ENCODE measurements at regions not wholly inside any gene's neighbourhood (a gene's known extent, or its start where the extent isn't known, plus 50 kb on each side); places are given as distances from the start of the nearest gene placed in this dataset.

DNA sequence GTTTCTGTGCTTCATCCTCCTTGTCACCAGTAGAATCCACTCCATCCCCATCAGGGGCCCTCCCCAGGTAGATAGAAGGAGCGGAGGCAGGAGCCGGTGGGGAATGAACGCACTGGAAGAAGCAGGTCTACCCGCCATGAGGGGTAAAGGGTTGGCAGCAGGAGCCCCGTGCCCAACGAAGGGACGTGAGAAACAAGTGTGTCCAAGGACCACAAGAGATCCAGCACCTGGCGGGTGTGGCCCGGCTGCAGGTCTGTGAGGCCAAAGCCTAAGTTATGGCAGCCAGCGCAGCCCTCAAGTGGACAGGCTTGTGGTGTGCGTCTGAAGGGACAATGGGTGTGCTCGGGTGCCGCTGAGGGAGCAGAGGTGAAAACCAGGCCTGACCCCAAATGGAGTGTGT is 94.3 kb downstream of the IRX2 start:
- no peak for DNase-seq (ENCODE audit: low read depth)

- DNase-seq (ENCODE audit: low read depth) = no peak
Observed at GRCh38 chr5:2656206-2656605, 95.3 kb downstream of the IRX2 start.

- no peak for DNase-seq (ENCODE audit: low read depth)
Observed at GRCh38 chr5:2653991-2654390, 97.5 kb downstream of the IRX2 start.

DNA sequence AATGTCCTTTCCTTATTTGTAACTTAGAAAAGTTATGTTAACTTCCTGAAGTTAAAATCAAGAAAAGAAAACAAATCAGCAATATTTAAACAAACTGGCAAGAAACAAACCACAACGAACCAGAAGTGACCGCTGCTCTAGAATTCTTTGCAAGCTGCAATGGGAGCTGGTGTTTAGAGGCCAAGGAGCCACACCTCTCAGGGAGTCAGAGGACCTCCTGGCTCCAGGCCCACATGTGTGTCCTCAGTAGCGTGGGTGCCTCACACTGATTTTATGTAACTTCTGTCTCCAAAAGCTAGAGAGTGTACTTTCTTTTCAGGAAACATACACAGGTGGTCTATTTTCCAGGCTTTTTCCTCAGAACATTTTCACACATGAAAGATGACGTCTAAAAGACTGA is 100.4 kb downstream of the IRX2 start:
- no peak for DNase-seq (ENCODE audit: low read depth)

DNA sequence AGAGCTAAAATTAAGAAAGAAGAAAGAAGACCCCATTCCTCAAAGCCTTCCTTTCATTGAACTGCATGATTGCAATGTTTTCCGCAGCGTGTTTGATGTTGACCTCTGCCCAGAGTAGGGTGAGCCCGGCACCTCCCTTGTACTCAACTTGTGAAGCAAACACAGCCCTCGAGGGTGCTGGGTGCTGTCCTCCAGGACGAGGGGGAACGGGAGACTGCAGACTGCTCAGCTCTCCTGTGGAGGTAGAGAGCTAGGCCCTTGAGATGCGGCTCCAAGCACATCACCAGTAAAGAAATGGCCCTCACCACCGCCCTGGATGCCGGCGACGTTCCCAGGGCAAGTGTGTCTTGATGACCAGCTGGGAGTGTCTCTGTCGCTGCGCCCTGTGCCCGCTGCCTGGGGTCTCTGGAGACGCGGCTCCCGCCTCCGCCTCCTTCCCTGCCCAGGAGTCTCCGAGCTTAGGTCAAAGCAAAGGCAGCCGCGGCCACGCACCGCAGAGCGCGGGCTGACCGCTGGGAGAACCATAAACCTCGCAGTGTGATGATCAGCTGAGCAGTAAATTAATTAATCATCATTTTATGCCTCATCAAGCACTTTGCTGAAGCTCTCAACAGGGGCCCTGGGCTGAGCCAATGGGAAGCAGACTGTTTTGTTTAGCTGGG is 108.7 kb downstream of the IRX2 start:
- no peak for DNase-seq (ENCODE audit: low read depth)

- no peak for DNase-seq (ENCODE audit: low read depth)
Observed at GRCh38 chr5:2640717-2641116, 110.8 kb downstream of the IRX2 start.

DNA sequence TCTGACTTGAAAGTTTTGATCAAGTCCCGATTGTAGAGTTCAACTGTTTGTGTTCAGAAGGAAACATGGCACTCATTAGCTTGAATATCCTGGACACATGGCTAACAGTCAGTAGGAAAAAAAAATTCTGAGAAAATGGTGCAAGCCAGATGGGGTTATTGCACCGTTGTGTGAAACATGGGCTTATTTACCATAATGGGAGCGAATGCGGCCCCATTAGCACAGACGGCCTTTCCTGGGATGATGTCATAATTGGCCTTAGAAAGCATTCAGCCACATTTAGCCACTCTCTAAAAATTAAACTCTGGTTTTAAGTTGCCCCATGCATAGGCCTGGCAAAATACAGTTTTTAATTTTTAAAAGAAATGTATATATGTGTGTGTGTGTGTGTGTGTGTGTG is 112.1 kb downstream of the IRX2 start:
- no peak for DNase-seq (ENCODE audit: low read depth)

DNA sequence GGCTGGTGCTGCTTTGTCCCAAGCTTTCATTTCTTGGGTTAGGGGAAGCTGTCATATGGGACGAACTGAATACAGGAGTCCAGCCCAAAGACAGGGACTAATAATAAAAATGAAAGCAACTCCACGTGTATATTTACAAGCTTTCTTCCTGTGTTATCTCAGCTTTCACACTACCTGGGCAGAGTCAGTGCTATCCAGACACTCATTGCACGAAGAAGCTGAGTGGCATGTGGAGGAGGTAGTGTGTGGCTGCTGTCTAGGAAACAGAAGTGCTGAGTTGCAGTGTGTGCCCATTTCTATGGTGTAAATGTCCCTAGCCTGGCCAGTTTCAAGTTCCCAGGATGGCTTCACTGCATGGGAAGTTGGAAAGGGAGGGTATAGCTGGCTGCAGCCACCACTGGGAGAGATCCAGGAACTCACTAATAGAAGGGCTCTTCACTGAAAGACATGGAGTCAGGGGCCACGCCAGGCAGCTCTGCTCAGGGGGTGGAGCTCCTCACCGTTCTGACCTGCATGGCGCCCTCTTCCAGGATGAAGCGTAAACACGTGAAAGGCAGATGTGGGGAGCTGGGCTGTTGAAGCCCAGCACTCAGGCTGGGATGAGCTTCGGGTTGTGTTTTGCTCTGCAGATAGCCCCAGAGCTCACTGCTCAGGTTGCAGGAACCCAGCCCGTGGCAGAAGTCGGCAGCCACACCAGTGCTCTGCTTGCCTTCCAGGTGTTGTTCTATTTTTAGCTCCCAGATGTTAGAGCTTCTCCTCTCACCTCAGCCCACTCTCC is 116.9 kb downstream of the IRX2 start:
- DNase-seq (ENCODE audit: low read depth) = no peak

GRCh38 chr5:2633992-2634391 is 117.5 kb downstream of the IRX2 start:
- no peak for DNase-seq (ENCODE audit: low read depth)

- DNase-seq (ENCODE audit: low read depth) = no peak
Observed at GRCh38 chr5:2631758-2632157, 119.7 kb downstream of the IRX2 start.

- no peak for DNase-seq (ENCODE audit: low read depth)
Observed at GRCh38 chr5:2629045-2629444, 122.4 kb downstream of the IRX2 start.

- no peak for DNase-seq (ENCODE audit: low read depth)
Observed at GRCh38 chr5:2627867-2628266, 123.6 kb downstream of the IRX2 start.

- no peak for DNase-seq (ENCODE audit: low read depth)
Observed at GRCh38 chr5:2626572-2626971, 124.9 kb downstream of the IRX2 start.

GRCh38 chr5:2622866-2623265 is 128.6 kb downstream of the IRX2 start:
- DNase-seq (ENCODE audit: low read depth) = no peak

DNA sequence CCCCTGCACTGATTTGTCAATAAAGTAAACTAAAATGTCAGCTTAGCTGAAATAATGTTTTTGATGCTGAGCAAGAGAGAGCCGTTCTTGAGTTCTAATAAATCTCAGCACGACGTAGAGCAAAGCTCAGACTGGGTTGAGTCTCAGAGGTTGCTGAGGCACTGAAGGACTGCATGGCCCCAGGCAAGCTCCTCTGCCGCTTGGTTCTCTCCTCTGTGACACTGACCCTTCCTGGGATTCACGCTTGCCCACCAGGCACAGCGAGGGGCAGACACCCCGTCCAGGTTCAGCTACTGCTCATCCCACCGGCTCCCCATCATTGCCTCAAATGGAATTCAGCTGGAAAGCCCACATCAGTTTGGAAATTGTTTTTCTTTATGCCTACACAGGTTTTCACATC is 129.8 kb downstream of the IRX2 start:
- DNase-seq (ENCODE audit: low read depth) = no peak

DNA sequence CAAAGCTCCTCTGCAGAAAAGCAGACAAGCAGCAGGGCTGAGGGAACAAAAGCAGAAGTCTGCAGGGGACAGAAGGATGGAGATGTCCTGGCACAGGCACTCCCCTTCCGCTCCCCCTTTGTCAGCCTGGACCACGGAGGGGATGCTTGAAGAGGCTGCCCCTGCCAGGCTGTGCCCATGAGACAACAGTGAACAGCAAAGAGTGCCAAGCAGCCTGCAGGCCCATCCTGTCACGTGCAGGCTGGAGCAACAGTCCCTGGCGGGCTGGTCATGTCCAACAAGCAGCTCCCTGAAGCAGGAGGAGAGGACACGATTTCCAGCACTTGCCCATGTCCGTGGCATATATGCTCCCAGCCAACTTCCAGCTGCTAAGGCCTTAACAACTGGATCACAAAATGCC is 132.3 kb downstream of the IRX2 start:
- DNase-seq (ENCODE audit: low read depth) = no peak

GRCh38 chr5:2617461-2617860 is 134.0 kb downstream of the IRX2 start:
- no peak for DNase-seq (ENCODE audit: low read depth)

DNA sequence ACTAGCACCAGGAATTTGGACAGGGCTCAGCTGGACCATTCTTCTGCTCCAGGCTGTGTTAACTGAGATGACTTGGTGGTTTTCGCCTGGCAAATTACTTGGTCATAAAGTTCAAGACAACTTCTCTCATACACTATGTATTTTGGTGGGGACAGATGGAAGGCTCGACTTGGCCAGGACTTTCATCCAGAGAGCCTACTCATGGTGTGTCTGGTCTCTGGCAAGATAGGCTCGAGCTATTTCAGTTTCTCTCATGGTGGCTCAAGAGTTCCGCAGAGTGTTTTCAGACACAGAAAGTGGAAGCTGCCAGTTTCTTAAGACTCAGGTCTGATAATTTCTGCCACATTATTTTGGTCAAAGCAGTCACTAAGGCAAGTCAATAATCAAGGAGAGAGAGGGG is 135.6 kb downstream of the IRX2 start:
- DNase-seq (ENCODE audit: low read depth) = no peak

- no peak for DNase-seq (ENCODE audit: low read depth)
Observed at GRCh38 chr5:2614571-2614970, 136.9 kb downstream of the IRX2 start.

DNA sequence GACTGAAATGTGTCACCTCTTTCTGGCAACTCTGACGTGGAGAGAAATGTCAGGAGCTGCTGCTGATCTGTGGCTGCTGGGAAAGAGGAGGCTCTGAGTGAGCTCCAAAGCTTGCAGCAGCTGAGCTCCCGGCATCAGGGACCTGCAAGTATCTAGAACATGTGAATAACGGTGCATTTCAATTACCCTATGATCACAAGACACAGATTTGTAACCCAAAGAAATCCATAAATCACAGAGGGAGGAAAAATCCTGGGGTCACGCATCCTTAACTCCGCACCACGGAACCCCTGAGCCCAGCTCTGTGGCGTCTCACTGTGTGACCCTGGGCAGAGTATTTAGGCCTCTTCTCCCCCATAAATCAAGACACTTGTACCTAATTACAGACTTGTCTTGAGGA is 139.8 kb downstream of the IRX2 start:
- DNase-seq (ENCODE audit: low read depth) = no peak

DNA sequence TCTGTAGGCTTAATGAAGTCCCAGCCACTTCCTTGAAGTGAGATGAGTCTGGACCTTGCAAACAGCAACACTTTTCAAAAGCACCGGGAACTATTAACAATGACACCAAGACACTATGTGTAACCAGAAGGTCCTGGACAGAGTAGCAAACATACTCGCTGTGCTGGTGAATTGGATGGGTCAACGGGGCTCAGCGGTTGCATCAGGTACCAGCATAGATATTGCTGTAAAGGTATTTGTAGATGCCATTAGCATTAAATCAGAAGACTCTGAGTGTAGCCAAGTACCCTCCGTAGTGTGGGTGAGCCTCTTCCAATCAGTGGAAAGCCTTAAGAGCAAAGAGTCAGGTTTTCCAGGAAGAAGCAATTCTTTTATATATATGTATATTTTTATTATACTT is 140.5 kb downstream of the IRX2 start:
- no peak for DNase-seq (ENCODE audit: low read depth)

GRCh38 chr5:2608391-2608790 is 143.1 kb downstream of the IRX2 start:
- no peak for DNase-seq (ENCODE audit: low read depth)

DNA sequence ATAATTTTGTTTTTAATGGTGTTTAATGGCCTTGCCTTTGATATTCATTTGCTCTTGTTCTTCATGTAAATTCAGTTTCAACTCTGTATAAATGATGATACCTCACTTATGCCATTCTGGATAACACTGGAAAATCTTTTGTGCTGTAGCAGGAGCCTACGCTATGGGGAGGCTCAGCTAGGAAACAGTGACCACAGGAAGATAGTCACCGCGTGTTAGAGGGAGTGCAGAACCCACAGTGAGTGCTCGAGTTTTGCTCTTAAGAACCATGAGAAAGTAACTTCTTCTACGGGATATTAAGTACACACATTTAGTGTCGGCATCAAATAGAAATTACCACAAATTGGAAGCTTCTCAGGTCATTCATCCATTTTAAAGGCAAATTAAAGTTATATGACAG is 143.9 kb downstream of the IRX2 start:
- no peak for DNase-seq (ENCODE audit: low read depth)

DNA sequence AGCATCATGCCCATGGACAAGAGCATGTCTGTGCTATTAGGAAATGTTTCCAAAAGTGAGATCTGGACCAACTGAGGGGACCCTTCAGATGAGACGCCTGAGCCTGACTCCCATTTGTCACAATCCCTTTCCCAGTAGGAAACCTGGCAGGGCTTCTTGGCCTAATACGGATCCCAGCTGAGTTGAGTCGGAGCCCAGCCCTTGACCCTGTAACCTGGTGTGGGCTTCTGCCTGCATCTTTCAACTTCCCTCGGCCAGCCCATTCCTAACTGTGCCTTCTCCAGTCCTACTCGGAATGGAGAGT is 148.3 kb downstream of the IRX2 start:
- no peak for DNase-seq (ENCODE audit: low read depth)

Data from fibroblast of gingiva (primary cell).